ENCODE measurements at regions not wholly inside any gene's neighbourhood (a gene's known extent, or its start where the extent isn't known, plus 50 kb on each side); places are given as distances from the start of the nearest gene placed in this dataset.

GRCh38 chr21:33988237-33989017 is 72.8 kb upstream of the ATP5PO start:
- TF ChIP-seq CTCF (IDR thresholded peaks at IDR 0.05; ENCODE audit: insufficient read depth, low read length): no peak
- DNase-seq (ENCODE audit: low read depth): no peak
- H3K4me3 ChIP-seq (ENCODE audit: low read depth, low read length): no peak overlapping the region

- DNase-seq (ENCODE audit: low read depth): no peak
- H3K4me3 ChIP-seq (ENCODE audit: low read depth, low read length): no peak overlapping the region
- TF ChIP-seq CTCF (IDR thresholded peaks at IDR 0.05; ENCODE audit: insufficient read depth, low read length): no peak
These were observed 71.9 kb upstream of the ATP5PO start for GRCh38 chr21:33987461-33987860.

- TF ChIP-seq CTCF (IDR thresholded peaks at IDR 0.05; ENCODE audit: insufficient read depth, low read length): no peak
- no peak overlapping the region for H3K4me3 ChIP-seq (ENCODE audit: low read depth, low read length)
- no peak for DNase-seq (ENCODE audit: low read depth)
These were observed 69.8 kb upstream of the ATP5PO start for GRCh38 chr21:33985117-33986050.

GRCh38 chr21:33984021-33984481 is 68.4 kb upstream of the ATP5PO start:
- no peak for DNase-seq (ENCODE audit: low read depth)
- no peak overlapping the region for H3K4me3 ChIP-seq (ENCODE audit: low read depth, low read length)
- no peak for TF ChIP-seq CTCF (IDR thresholded peaks at IDR 0.05; ENCODE audit: insufficient read depth, low read length)

- peak; percentile 86 for DNase-seq (ENCODE audit: low read depth)
- H3K4me3 ChIP-seq (ENCODE audit: low read depth, low read length): no peak overlapping the region
- no peak for TF ChIP-seq CTCF (IDR thresholded peaks at IDR 0.05; ENCODE audit: insufficient read depth, low read length)
These were observed 65.9 kb upstream of the ATP5PO start for GRCh38 chr21:33981391-33982101.

GRCh38 chr21:33980276-33980916 is 64.8 kb upstream of the ATP5PO start:
- no peak for TF ChIP-seq CTCF (IDR thresholded peaks at IDR 0.05; ENCODE audit: insufficient read depth, low read length)

More at GRCh38 chr21:33980276-33980916, 64.8 kb upstream of the ATP5PO start:
- DNase-seq (ENCODE audit: low read depth): no peak
- H3K4me3 ChIP-seq (ENCODE audit: low read depth, low read length): no peak overlapping the region
